ENCODE measurements at regions not wholly inside any gene's neighbourhood (a gene's known extent, or its start where the extent isn't known, plus 50 kb on each side); places are given as distances from the start of the nearest gene placed in this dataset.

DNA sequence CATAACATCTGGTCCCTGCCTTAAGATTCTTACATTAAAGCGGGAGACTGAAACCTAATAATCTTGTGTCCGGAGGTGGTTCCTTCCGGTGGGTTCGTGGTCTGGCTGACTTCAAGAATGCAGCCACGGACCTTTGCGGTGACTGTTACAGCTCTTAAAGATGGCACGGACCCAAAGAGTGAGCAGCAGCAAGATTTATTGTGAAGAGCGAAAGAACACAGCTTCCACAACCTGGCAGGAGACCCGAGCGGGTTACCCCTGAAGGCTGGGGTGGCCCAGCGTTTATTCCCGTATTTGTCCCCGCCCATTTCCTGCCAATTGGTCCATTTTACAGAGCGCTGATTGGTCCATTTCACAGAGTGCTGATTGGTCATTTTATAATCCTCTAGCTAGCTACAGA is 122.3 kb upstream of the SIX2 start:
- H3K27ac Mint-ChIP-seq: no peak overlapping the region

DNA sequence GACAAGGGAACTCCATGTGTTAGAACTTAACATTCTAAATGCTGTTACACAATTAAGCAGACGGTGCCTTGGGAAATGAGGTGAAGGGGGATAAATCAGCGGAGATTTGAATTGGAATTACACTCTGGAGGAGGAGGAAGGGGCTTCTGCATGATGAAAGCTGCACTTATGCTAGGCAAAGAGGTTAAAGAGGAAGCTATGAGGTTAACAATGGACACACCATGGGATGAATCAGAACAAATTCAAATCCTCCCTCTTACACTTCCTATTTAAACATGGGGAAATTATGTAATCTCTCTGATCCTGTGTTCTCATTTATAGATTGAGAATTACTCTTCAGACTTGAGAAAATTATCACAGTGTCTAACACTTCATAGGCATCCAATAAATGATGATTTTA is 121.5 kb upstream of the SIX2 start:
- Mint-ChIP-seq H3K27me3 (no peaks in the 10 kb centered on the region), H3K4me3 (no peak overlapping the region), H3K9me3 (no peaks in the 10 kb centered on the region), H3K4me1 (peaks cover 41% of the 10 kb centered on the region), H3K27ac (no peak overlapping the region), H3K36me3 (ENCODE audit: low read depth) (no peaks in the 10 kb centered on the region)
- intact Hi-C loops (cut with micrococcal nuclease): no loop called here
- TF ChIP-seq, protein P1, sequence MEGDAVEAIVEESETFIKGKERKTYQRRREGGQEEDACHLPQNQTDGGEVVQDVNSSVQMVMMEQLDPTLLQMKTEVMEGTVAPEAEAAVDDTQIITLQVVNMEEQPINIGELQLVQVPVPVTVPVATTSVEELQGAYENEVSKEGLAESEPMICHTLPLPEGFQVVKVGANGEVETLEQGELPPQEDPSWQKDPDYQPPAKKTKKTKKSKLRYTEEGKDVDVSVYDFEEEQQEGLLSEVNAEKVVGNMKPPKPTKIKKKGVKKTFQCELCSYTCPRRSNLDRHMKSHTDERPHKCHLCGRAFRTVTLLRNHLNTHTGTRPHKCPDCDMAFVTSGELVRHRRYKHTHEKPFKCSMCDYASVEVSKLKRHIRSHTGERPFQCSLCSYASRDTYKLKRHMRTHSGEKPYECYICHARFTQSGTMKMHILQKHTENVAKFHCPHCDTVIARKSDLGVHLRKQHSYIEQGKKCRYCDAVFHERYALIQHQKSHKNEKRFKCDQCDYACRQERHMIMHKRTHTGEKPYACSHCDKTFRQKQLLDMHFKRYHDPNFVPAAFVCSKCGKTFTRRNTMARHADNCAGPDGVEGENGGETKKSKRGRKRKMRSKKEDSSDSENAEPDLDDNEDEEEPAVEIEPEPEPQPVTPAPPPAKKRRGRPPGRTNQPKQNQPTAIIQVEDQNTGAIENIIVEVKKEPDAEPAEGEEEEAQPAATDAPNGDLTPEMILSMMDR (IDR thresholded peaks at IDR 0.05): no peak
- DNase-seq (no peak), ATAC-seq (ENCODE audit: low read depth) (no peak)
- ChIA-PET POLR2A (no interaction called here), CTCF (no interaction called here)

More for the DNA sequence above, 122.3 kb upstream of the SIX2 start:
- DNase-seq (no peak), ATAC-seq (ENCODE audit: low read depth) (no peak)
- intact Hi-C loops (cut with micrococcal nuclease): no loop called here
- ChIA-PET POLR2A (no interaction called here), CTCF (no interaction called here)
- Mint-ChIP-seq H3K4me1 (peaks cover 41% of the 10 kb centered on the region), H3K27me3 (no peaks in the 10 kb centered on the region), H3K4me3 (no peak overlapping the region), H3K36me3 (ENCODE audit: low read depth) (no peaks in the 10 kb centered on the region), H3K9me3 (no peaks in the 10 kb centered on the region)
- TF ChIP-seq, protein P1 (IDR thresholded peaks at IDR 0.05): no peak

DNA sequence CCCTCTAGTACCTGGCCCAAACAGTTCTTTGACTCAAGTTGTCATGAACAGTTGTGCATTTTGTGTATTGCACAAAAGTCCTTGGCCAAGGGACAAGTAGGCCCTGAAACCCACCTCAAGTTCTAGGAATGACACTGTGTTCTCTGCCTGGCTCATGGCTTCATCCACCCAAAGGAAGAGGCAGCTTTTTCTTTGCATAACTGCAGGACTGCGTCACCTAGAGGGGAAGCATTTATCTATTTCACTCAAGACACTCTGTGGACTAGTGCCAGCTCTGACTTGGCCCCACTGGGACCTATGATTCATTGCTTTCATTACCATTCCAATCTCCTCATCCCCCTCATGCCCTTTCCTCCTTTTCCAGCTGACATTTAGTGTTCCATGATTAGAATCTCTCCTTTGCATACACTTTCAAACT is 119.3 kb upstream of the SIX2 start:
- TF ChIP-seq, protein P1 (IDR thresholded peaks at IDR 0.05): no peak
- DNase-seq (no peak), ATAC-seq (ENCODE audit: low read depth) (no peak)
- Mint-ChIP-seq H3K27me3 (no peaks in the 10 kb centered on the region), H3K27ac (no peak overlapping the region), H3K36me3 (ENCODE audit: low read depth) (no peaks in the 10 kb centered on the region), H3K4me1 (peaks cover 24% of the 10 kb centered on the region), H3K4me3 (no peak overlapping the region), H3K9me3 (no peaks in the 10 kb centered on the region)
- intact Hi-C loops (cut with micrococcal nuclease): no loop called here
- POLR2A ChIA-PET: no interaction called here
- CTCF ChIA-PET: no interaction called here

DNA sequence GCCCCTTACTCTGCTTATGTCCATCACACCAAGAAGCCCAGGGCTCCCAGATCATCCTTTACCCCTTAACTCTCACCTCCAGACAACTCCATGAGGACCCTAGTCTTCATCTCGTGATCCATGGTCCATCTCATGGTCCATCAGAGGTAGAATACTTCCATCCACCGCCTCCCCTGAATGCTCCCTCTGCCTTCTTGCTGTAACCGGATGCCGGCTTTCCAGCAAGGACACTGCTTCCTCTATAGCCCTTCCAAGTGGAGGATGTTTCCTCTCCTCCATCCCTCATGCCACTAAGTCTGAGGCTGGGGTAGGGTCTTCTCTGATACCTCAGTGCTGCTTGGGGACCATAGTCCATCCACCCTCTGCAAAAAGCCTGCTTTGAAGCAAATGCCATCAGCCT is 118.6 kb upstream of the SIX2 start:
- H3K9me3 Mint-ChIP-seq: no peaks in the 10 kb centered on the region
- intact Hi-C loops (cut with micrococcal nuclease): no loop called here
- no peak overlapping the region for H3K4me3 Mint-ChIP-seq
- CTCF ChIA-PET: no interaction called here
- H3K4me1 Mint-ChIP-seq: peaks cover 17% of the 10 kb centered on the region
- no peak for DNase-seq
- no peak overlapping the region for H3K27ac Mint-ChIP-seq
- POLR2A ChIA-PET: no interaction called here
- no peaks in the 10 kb centered on the region for H3K36me3 Mint-ChIP-seq (ENCODE audit: low read depth)
- no peaks in the 10 kb centered on the region for H3K27me3 Mint-ChIP-seq
- TF ChIP-seq, protein P1 (IDR thresholded peaks at IDR 0.05): no peak
- ATAC-seq (ENCODE audit: low read depth): no peak

DNA sequence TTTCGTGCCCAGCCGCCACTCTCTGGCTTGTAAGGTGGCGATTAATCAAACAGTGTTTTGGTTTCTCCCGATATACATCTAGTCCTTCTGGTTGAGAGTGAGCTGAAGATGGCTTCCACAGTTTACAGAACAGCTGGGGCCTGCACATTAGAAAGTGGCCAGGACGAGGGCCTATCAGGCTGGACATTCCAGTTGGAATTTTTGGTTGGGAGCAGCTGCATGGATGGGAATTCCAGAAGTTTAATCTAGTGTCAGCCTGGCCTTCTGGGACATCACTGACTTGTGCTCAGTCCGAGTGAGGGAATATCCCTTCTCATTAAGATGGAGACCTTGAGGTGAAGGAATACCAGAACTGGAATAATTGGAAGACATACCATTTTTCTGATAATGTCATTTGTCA is 118.1 kb upstream of the SIX2 start:
- CTCF ChIA-PET: no interaction called here
- Mint-ChIP-seq H3K4me3 (no peak overlapping the region), H3K36me3 (ENCODE audit: low read depth) (no peaks in the 10 kb centered on the region), H3K27ac (no peak overlapping the region), H3K27me3 (no peaks in the 10 kb centered on the region), H3K9me3 (no peaks in the 10 kb centered on the region), H3K4me1 (peaks cover 11% of the 10 kb centered on the region)
- TF ChIP-seq, protein P1 (IDR thresholded peaks at IDR 0.05): no peak
- intact Hi-C loops (cut with micrococcal nuclease): no loop called here
- ATAC-seq (ENCODE audit: low read depth): no peak
- POLR2A ChIA-PET: no interaction called here
- no peak for DNase-seq
